ENCODE measurements at regions not wholly inside any gene's neighbourhood (a gene's known extent, or its start where the extent isn't known, plus 50 kb on each side); places are given as distances from the start of the nearest gene placed in this dataset.

DNA sequence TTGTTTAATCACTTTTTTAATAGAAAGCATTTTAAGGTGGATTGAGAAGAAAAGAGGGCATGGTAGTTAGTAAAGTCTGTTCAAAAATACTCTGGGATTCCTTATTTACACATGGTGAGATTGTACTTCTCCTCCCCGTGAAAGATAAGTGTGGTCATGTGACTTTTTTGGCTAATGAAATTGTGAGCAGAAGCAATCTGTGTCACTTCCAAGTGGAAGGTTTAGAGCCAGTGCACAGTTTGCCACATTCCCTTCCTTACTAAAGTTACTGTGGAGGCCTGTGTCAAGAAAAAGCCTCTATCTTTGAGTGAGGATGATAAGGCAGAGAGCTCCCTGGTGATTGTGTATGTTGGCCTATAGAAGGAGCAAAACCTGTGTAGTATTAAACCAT is 471.3 kb downstream of the OMA1 start:
- TF ChIP-seq CTCF (IDR thresholded peaks at IDR 0.05), result no peak
- no peak for TF ChIP-seq POLR2A (IDR thresholded peaks at IDR 0.05)
